ENCODE measurements at regions not wholly inside any gene's neighbourhood (a gene's known extent, or its start where the extent isn't known, plus 50 kb on each side); places are given as distances from the start of the nearest gene placed in this dataset.

DNA sequence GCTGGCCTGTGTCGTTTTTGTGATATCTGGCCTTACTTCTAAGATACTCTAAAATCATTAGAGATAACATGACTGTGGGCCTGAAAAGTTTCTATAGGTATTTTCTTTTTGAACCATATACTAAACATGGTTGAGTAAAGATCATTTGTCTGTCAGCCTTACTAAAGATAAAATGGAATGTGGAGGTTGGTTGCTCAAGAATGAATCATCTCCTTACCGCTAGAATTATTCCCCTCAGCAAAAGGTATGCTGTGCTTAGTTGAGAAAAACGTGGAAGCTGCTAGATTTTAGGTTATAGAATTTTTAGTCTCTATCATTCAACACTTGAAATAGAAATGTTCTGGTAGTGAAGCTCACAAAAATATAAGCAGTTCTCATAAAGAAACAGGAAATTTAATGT lies 407.3 kb downstream of the AEBP2 start:
- no peak overlapping the region for H4K91ac ChIP-seq (ENCODE audit: insufficient read depth, low read depth, low read length)
- ChIA-PET CTCF (interaction anchor here (0.6 to 1.1 kb wide), 3 partner anchors 9 to 531 kb away, joined by 3 to 4 read pairs (median 3); no protein-coding TSS in a partner anchor), POLR2A (ENCODE audit: unreplicated experiment) (no interaction called here)
- peaks cover 7% of the 10 kb centered on the region for H3K9me1 ChIP-seq (ENCODE audit: insufficient read depth, low read length)
- H3K18ac ChIP-seq (ENCODE audit: low read depth, low read length): peak overlapping the region; percentile 88; the same call in 1 of the 2 replicates
- no peak overlapping the region for H3K14ac ChIP-seq (replicated peaks; ENCODE audit: low read depth, low read length)
- 0 out of 2 replicates have a peak overlapping the region, but pooled peaks have one; percentile 28 for H2BK120ac ChIP-seq (ENCODE audit: low read depth, low read length)
- H3K56ac ChIP-seq (ENCODE audit: extremely low read depth, insufficient read depth, low read length): no peak overlapping the region
- dilution Hi-C loops (cut with HindIII; ENCODE audit: low sequenced_read_pairs, unreplicated experiment): no loop called here
- H3K4me1 ChIP-seq (ENCODE audit: control insufficient read depth, insufficient read depth, low read length): peaks cover 11% of the 10 kb centered on the region
- H3K27ac ChIP-seq (ENCODE audit: insufficient read depth, low read length): no peak overlapping the region
- no peak overlapping the region for H2AK5ac ChIP-seq (ENCODE audit: low read depth, low read length)
- no peaks in the 10 kb centered on the region for H3K27me3 ChIP-seq (ENCODE audit: control insufficient read depth, insufficient read depth, low read length)
- peak; percentile 27 for ATAC-seq (ENCODE audit: low read depth)
- no peak overlapping the region; the same call in 1 of the 2 replicates for H3K4ac ChIP-seq (ENCODE audit: low read depth, low read length)
- no peaks in the 10 kb centered on the region for H4K20me1 ChIP-seq (ENCODE audit: insufficient read depth, low read length)
- no peak overlapping the region for H3K4me3 ChIP-seq (ENCODE audit: insufficient read depth, low read depth, low read length)
- BruUV-seq (replicated peaks): no TSS peak
- H2BK5ac ChIP-seq (ENCODE audit: low read depth, low read length, poor library complexity, severe bottlenecking): peak overlapping the region; percentile 93
- no peak overlapping the region for H2AK9ac ChIP-seq (replicated peaks; ENCODE audit: low read depth, low read length, poor library complexity)
- in situ Hi-C loops (cut with MboI; ENCODE audit: low sequenced_read_pairs): no loop called here
- H2BK20ac ChIP-seq (ENCODE audit: low read depth, low read length): peak overlapping the region; percentile 75; the same call in 1 of the 2 replicates
- no peaks in the 10 kb centered on the region for H3K79me1 ChIP-seq (ENCODE audit: low read depth in 1 of 2, low read length in 2 of 2)
- no peak overlapping the region for H2AFZ ChIP-seq (replicated peaks; ENCODE audit: low read length, poor library complexity)
- H3K9ac ChIP-seq (ENCODE audit: low read depth, low read length): no peak overlapping the region; the same call in 1 of the 2 replicates
- no CpG with 5 or more reads among the region's 3 CpGs for WGBS, 2 experiments (ENCODE audit: extremely low coverage in 2 of 2, insufficient read length in 1 of 2)
- peak overlapping the region; percentile 12; the same call in 1 of the 2 replicates for H4K5ac ChIP-seq (ENCODE audit: low read depth, low read length)
- H4K8ac ChIP-seq (ENCODE audit: low read depth in 2 of 2, low read length in 2 of 2): no peak overlapping the region; a peak in 1 of 4 replicates
- H3K4me2 ChIP-seq (ENCODE audit: low read depth, low read length): peak overlapping the region; percentile 47; the same call in 1 of the 2 replicates
- intact Hi-C loops (cut with micrococcal nuclease): no loop called here
- TF ChIP-seq RAD21 (IDR thresholded peaks at IDR 0.05; ENCODE audit: low read length) (no peak), RCOR1 (IDR thresholded peaks at IDR 0.05; ENCODE audit: insufficient replicate concordance, low read length) (no peak), FOS (IDR thresholded peaks at IDR 0.05; ENCODE audit: low read depth, low read length) (no peak), CEBPB (IDR thresholded peaks at IDR 0.05; ENCODE audit: low read depth, low read length) (peak; percentile 91), CHD1 (IDR thresholded peaks at IDR 0.05; ENCODE audit: low read depth, low read length) (no peak), NFE2L2 (IDR thresholded peaks at IDR 0.05; ENCODE audit: low read depth, low read length) (no peak), MAZ (IDR thresholded peaks at IDR 0.05; ENCODE audit: borderline replicate concordance, low read depth, low read length) (no peak), POLR2A (IDR thresholded peaks at IDR 0.05; ENCODE audit: low read depth, low read length) (no peak), BHLHE40 (IDR thresholded peaks at IDR 0.05; ENCODE audit: low read depth, low read length) (no peak)
- H3K36me3 ChIP-seq (ENCODE audit: control insufficient read depth, insufficient read depth, low read length): no peaks in the 10 kb centered on the region
- no peak overlapping the region for H3K23ac ChIP-seq (ENCODE audit: low read depth, low read length)
- DNase-seq: peak; percentile 69
- no peak overlapping the region for H2BK15ac ChIP-seq (ENCODE audit: low read depth, low read length)
- peaks cover 3% of the 10 kb centered on the region; the same call in 1 of the 2 replicates for H3K9me3 ChIP-seq (ENCODE audit: control insufficient read depth, insufficient read depth, low read length)
